GM12864 (cell line): ENCODE measurements at regions not wholly inside any gene's neighbourhood (a gene's known extent, or its start where the extent isn't known, plus 50 kb on each side); places are given as distances from the start of the nearest gene placed in this dataset.

Experiments used
- DNase-seq: peaks from one replicate; pipeline ENCODE4 v3.0.0-alpha.2; 2011; ENCODE audit warnings: low read depth
- H3K4me3 ChIP-seq: 2 replicates; pipeline ENCODE4 v1.5.1; 2011; ENCODE audit warnings: mild to moderate bottlenecking, low read depth, low read length, control low read depth
- TF ChIP-seq, protein P1 (sequence below): IDR thresholded peaks from 2 replicates; pipeline ENCODE4 v1.5.1; 2011; ENCODE audit warnings: low read depth, mild to moderate bottlenecking, moderate library complexity, low read length, control low read depth, inconsistent platforms; ENCODE audit errors: missing control alignments

GRCh38 chr16:66136841-66137240, 229.7 kb upstream of the CDH5 start:
- no peak overlapping the region for H3K4me3 ChIP-seq
- no peak for DNase-seq
- TF ChIP-seq, protein P1, sequence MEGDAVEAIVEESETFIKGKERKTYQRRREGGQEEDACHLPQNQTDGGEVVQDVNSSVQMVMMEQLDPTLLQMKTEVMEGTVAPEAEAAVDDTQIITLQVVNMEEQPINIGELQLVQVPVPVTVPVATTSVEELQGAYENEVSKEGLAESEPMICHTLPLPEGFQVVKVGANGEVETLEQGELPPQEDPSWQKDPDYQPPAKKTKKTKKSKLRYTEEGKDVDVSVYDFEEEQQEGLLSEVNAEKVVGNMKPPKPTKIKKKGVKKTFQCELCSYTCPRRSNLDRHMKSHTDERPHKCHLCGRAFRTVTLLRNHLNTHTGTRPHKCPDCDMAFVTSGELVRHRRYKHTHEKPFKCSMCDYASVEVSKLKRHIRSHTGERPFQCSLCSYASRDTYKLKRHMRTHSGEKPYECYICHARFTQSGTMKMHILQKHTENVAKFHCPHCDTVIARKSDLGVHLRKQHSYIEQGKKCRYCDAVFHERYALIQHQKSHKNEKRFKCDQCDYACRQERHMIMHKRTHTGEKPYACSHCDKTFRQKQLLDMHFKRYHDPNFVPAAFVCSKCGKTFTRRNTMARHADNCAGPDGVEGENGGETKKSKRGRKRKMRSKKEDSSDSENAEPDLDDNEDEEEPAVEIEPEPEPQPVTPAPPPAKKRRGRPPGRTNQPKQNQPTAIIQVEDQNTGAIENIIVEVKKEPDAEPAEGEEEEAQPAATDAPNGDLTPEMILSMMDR, result no peak

- no peak overlapping the region for H3K4me3 ChIP-seq
- DNase-seq, result no peak
- TF ChIP-seq, protein P1, result no peak
Measured at GRCh38 chr16:66135838-66136237, 230.7 kb upstream of the CDH5 start.

DNA sequence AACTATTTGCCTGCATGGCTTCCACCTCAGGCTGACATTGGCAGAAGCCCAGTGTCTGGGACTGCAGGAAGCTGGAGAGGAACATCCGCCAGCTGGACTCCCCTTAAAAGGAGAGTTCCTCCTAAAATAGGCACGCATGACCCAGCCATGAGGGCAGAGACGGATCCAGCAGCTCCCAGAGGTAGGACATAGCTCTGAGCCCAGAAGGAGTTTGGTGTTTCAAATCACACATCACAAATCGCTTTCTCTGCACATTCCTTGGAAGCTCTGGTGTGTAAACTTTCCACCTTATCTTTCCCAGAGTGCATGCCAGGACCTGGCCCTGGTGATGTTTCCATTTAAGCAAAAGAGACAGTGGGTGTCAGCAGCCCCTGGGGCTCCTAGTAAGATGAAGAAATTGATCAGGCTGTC, 231.1 kb upstream of the CDH5 start:
- no peak overlapping the region for H3K4me3 ChIP-seq
- DNase-seq, result no peak
- TF ChIP-seq, protein P1, result no peak

DNA sequence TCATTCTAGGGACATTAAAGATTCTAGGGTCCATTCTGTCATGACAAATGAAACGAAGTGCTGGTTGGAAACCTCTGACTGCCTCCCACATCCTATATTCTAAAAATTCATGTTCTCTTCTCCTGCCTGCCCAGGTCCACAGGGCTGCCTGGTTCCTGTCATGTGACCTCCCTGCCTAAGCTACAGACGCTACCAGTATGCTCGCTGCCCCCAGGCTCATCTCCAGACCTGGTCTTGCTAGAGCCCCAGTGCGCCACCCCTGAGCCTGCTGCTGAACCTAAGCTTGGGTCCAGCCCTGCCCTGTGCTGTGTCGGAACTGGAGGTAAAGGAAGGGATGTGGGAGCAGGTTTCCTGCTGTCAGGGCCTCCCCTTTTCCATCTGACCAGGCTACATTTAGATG, 231.6 kb upstream of the CDH5 start:
- H3K4me3 ChIP-seq, result no peak overlapping the region
- TF ChIP-seq, protein P1, result no peak
- no peak for DNase-seq

- no peak for DNase-seq
- H3K4me3 ChIP-seq, result no peak overlapping the region
- TF ChIP-seq, protein P1, result no peak
Measured at GRCh38 chr16:66133643-66134338, 232.7 kb upstream of the CDH5 start.

- no peak for DNase-seq
- TF ChIP-seq, protein P1, result no peak
- no peak overlapping the region for H3K4me3 ChIP-seq
Measured at GRCh38 chr16:66131895-66132294, 234.6 kb upstream of the CDH5 start.

DNA sequence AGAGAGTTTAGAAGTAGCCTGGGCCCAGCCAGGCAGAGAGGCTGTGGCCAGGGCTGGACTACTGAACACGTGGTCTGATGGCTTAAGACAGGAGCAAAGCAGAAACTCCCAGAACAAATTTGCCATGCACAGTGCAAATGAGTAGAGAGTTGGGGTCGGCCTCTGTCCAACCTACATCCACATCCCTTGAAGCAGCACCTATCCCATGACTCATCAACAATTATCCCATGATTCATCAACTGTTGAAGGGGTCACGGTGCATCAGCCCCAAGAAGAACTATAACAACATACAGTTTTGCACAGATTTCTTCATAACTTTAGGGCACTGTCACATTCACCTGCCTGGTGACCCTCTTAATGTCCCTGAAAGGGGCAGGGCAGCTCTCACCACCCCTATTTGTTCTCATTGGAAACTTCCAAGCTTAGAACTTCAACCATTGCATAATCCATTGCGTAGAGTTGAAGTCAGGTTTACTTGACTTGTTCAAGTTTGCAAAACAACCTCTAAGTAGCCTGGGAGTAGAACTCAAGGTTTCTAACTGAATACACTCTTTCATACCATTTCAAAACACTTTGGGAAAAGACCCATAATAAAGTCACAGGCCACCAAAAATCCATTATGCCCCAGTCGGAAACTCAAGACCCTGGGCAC, 235.2 kb upstream of the CDH5 start:
- TF ChIP-seq, protein P1, result no peak
- no peak overlapping the region for H3K4me3 ChIP-seq
- DNase-seq, result no peak
